Caco-2 (cell line): ENCODE measurements at regions not wholly inside any gene's neighbourhood (a gene's known extent, or its start where the extent isn't known, plus 50 kb on each side); places are given as distances from the start of the nearest gene placed in this dataset.

Source experiments
- BruUV-seq: library from RNA; stranded (reverse); fragments of 400-500 nt; replicated peaks from 2 replicates; lab custom pipeline; 2021; lab: Mats Ljungman, UMichigan
- CTCF ChIA-PET: fragments of 300-600 bp; sonication (Branson Sonifier 250); formaldehyde crosslinking; loops from one replicate; lab custom pipeline; 2022; ENCODE audit warnings: antibody characterized with exemption; lab: Charles Lee
- POLR2A ChIA-PET: fragments of 300-600 bp; sonication (Branson Sonifier 250); formaldehyde crosslinking; loops from one replicate; lab custom pipeline; 2022; ENCODE audit warnings: antibody characterized with exemption; lab: Charles Lee
- DNase-seq, 2 experiments: peaks; one replicate each; pipeline versions ENCODE4 v3.0.0 to v3.0.0-alpha.2; 2020 to 2022
- H3K27me3 ChIP-seq: replicated peaks from 2 replicates; pipeline ENCODE4 v1.6.0; 2011; ENCODE audit warnings: low read length; ENCODE audit not compliant: control insufficient read depth, insufficient read depth
- H3K36me3 ChIP-seq: 2 replicates; pipeline ENCODE4 v1.5.1; 2011; ENCODE audit warnings: low read length; ENCODE audit not compliant: control insufficient read depth, insufficient read depth
- H3K4me1 ChIP-seq: fragments of 250-450 bp; sonication (Bioruptor Pico); 2 replicates; pipeline ENCODE4 v1.5.1; 2020; ENCODE audit warnings: mild to moderate bottlenecking
- H3K4me3 ChIP-seq: 2 replicates; pipeline ENCODE4 v1.5.1; 2011; ENCODE audit warnings: low read depth, mild to moderate bottlenecking, control low read depth, low read length
- H3K9me3 ChIP-seq: fragments of 250-450 bp; sonication (Bioruptor Pico); 2 replicates; pipeline ENCODE4 v1.5.1; 2020; ENCODE audit warnings: mild to moderate bottlenecking, moderate library complexity
- H3K27ac Mint-ChIP-seq: one replicate; pipeline ENCODE4 v1.8.0; 2022; ENCODE audit warnings: mixed read lengths; ENCODE audit not compliant: unreplicated experiment
- H3K27me3 Mint-ChIP-seq: one replicate; pipeline ENCODE4 v1.8.0; 2022; ENCODE audit warnings: mixed read lengths; ENCODE audit not compliant: insufficient read depth, unreplicated experiment
- H3K36me3 Mint-ChIP-seq: one replicate; pipeline ENCODE4 v1.8.0; 2022; ENCODE audit warnings: mild to moderate bottlenecking, mixed read lengths; ENCODE audit not compliant: insufficient read depth, unreplicated experiment
- H3K4me1 Mint-ChIP-seq: one replicate; pipeline ENCODE4 v1.8.0; 2022; ENCODE audit warnings: low read depth, mixed read lengths; ENCODE audit not compliant: unreplicated experiment
- H3K4me3 Mint-ChIP-seq: one replicate; pipeline ENCODE4 v1.8.0; 2022; ENCODE audit warnings: mild to moderate bottlenecking, moderate library complexity, mixed read lengths; ENCODE audit not compliant: unreplicated experiment
- H3K9me3 Mint-ChIP-seq: one replicate; pipeline ENCODE4 v1.8.0; 2022; ENCODE audit warnings: mixed read lengths; ENCODE audit not compliant: unreplicated experiment
- intact Hi-C: fragments of 100-400 bp; cut with micrococcal nuclease; formaldehyde crosslinking; loops from one replicate; pipeline ENCODE4 v1.10.0; 2022; ENCODE audit not compliant: unreplicated experiment
- TF ChIP-seq, protein P1 (sequence below), 2 experiments: fragments of 200-600 bp in 1 of 2; IDR thresholded peaks; 1 replicate in 1 of 2; 2 replicates in 1 of 2; pipeline versions ENCODE4 v1.5.1 to v1.8.0; 2011 to 2022; ENCODE audit warnings: antibody characterized with exemption in 1 of 2, control low read depth in 1 of 2, inconsistent platforms in 1 of 2, low read depth in 1 of 2, low read length in 1 of 2, mild to moderate bottlenecking in 1 of 2, moderate library complexity in 1 of 2; ENCODE audit not compliant: insufficient read depth in 1 of 2, severe bottlenecking in 1 of 2, unreplicated experiment in 1 of 2

DNA sequence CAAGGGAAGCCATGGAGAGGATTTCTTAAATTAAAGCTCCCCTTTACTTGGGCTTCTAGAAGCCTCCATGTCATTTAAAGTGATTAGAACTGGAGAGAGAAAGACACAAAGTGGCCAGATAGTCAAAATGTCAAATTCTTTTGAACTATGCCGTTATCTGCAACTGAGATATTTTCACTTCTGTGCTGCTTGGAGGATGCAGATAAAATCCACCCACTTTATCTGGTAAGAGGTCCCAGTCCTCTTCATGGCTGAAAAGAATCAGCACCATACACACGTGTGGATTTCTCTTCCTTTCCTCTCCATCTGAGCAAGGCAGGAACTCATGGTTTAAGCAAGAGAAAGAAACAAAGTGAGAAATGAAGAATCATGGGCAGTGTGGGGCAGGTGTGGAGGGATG is 276.9 kb upstream of the RUNX1 start:
- TF ChIP-seq, protein P1, sequence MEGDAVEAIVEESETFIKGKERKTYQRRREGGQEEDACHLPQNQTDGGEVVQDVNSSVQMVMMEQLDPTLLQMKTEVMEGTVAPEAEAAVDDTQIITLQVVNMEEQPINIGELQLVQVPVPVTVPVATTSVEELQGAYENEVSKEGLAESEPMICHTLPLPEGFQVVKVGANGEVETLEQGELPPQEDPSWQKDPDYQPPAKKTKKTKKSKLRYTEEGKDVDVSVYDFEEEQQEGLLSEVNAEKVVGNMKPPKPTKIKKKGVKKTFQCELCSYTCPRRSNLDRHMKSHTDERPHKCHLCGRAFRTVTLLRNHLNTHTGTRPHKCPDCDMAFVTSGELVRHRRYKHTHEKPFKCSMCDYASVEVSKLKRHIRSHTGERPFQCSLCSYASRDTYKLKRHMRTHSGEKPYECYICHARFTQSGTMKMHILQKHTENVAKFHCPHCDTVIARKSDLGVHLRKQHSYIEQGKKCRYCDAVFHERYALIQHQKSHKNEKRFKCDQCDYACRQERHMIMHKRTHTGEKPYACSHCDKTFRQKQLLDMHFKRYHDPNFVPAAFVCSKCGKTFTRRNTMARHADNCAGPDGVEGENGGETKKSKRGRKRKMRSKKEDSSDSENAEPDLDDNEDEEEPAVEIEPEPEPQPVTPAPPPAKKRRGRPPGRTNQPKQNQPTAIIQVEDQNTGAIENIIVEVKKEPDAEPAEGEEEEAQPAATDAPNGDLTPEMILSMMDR (IDR thresholded peaks at IDR 0.05; ENCODE audit: insufficient read depth in 1 of 2, low read depth in 1 of 2, low read length in 1 of 2, severe bottlenecking in 1 of 2, unreplicated experiment in 1 of 2) = no peak
- Mint-ChIP-seq H3K27ac (no peak overlapping the region), H3K4me3 (no peak overlapping the region), H3K36me3 (no peaks in the 10 kb centered on the region), H3K9me3 (no peaks in the 10 kb centered on the region), H3K27me3 (no peaks in the 10 kb centered on the region), H3K4me1 (no peaks in the 10 kb centered on the region)
- H3K4me3 ChIP-seq = no peak overlapping the region
- no peaks in the 10 kb centered on the region for H3K9me3 ChIP-seq
- no peaks in the 10 kb centered on the region for H3K4me1 ChIP-seq
- POLR2A ChIA-PET = no interaction called here
- no peak for DNase-seq
- BruUV-seq = no TSS peak
- intact Hi-C loops = no loop called here
- no peaks in the 10 kb centered on the region for H3K27me3 ChIP-seq
- CTCF ChIA-PET = no interaction called here
- H3K36me3 ChIP-seq = no peaks in the 10 kb centered on the region

GRCh38 chr21:35324372-35325220 is 275.5 kb upstream of the RUNX1 start:
- ChIA-PET POLR2A (no interaction called here), CTCF (no interaction called here)
- intact Hi-C loops = no loop called here
- Mint-ChIP-seq H3K36me3 (no peaks in the 10 kb centered on the region), H3K4me3 (no peak overlapping the region), H3K27ac (no peak overlapping the region), H3K4me1 (no peaks in the 10 kb centered on the region), H3K9me3 (no peaks in the 10 kb centered on the region), H3K27me3 (no peaks in the 10 kb centered on the region)
- no TSS peak for BruUV-seq
- no peaks in the 10 kb centered on the region for H3K4me1 ChIP-seq
- TF ChIP-seq, protein P1 (IDR thresholded peaks at IDR 0.05; ENCODE audit: insufficient read depth in 1 of 2, low read depth in 1 of 2, low read length in 1 of 2, severe bottlenecking in 1 of 2, unreplicated experiment in 1 of 2) = no peak
- no peaks in the 10 kb centered on the region for H3K36me3 ChIP-seq
- no peak overlapping the region for H3K4me3 ChIP-seq
- no peaks in the 10 kb centered on the region for H3K9me3 ChIP-seq
- H3K27me3 ChIP-seq = no peaks in the 10 kb centered on the region
- DNase-seq = no peak

GRCh38 chr21:35323947-35324346 is 274.8 kb upstream of the RUNX1 start:
- CTCF ChIA-PET = no interaction called here
- TF ChIP-seq, protein P1 (IDR thresholded peaks at IDR 0.05; ENCODE audit: insufficient read depth in 1 of 2, low read depth in 1 of 2, low read length in 1 of 2, severe bottlenecking in 1 of 2, unreplicated experiment in 1 of 2) = no peak
- H3K27me3 Mint-ChIP-seq = no peaks in the 10 kb centered on the region
- Histone ChIP-seq H3K36me3 (no peaks in the 10 kb centered on the region), H3K27me3 (no peaks in the 10 kb centered on the region), H3K4me1 (no peaks in the 10 kb centered on the region), H3K9me3 (no peaks in the 10 kb centered on the region), H3K4me3 (no peak overlapping the region)
- H3K36me3 Mint-ChIP-seq = no peaks in the 10 kb centered on the region
- no peak overlapping the region for H3K4me3 Mint-ChIP-seq
- no TSS peak for BruUV-seq
- no peaks in the 10 kb centered on the region for H3K9me3 Mint-ChIP-seq
- no peaks in the 10 kb centered on the region for H3K4me1 Mint-ChIP-seq
- intact Hi-C loops = no loop called here
- H3K27ac Mint-ChIP-seq = no peak overlapping the region
- POLR2A ChIA-PET = no interaction called here
- no peak for DNase-seq
